OCI-LY3 (cell line): ENCODE measurements at regions not wholly inside any gene's neighbourhood (a gene's known extent, or its start where the extent isn't known, plus 50 kb on each side); places are given as distances from the start of the nearest gene placed in this dataset.

Experiments used
- EZH2phosphoT487 ChIP-seq: fragments of 200-600 bp; shearing (Covaris generic); IDR thresholded peaks from 2 replicates; pipeline ENCODE4 v1.6.1; 2018; ENCODE audit warnings: antibody characterized with exemption, mixed run types, low read depth
- TF ChIP-seq, protein P1 (sequence below): fragments of 200-600, 300-600 bp; sonication (generic); IDR thresholded peaks from 2 replicates; pipeline ENCODE4 v1.5.1; 2014; ENCODE audit warnings: antibody characterized with exemption, low read length, low read depth

DNA sequence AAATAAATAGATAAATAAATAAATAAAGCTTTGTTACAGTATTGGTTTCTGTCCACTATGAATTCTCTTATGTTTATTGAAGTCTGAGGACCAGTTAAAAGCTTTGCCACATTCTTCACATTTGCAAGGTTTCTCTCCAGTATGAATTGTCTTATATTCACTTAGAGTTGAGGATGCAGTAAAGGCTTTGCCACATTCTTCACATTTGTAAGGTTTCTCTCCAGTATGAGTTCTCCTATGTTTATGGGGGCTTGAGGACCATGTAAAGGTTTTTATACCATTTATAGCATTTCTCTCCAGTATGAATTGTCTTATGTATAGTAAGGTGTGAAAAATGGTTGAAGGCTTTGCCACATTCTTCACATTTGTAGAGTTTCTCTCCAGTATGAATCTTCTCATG, 168.3 kb downstream of the ZNF737 start:
- TF ChIP-seq, protein P1, sequence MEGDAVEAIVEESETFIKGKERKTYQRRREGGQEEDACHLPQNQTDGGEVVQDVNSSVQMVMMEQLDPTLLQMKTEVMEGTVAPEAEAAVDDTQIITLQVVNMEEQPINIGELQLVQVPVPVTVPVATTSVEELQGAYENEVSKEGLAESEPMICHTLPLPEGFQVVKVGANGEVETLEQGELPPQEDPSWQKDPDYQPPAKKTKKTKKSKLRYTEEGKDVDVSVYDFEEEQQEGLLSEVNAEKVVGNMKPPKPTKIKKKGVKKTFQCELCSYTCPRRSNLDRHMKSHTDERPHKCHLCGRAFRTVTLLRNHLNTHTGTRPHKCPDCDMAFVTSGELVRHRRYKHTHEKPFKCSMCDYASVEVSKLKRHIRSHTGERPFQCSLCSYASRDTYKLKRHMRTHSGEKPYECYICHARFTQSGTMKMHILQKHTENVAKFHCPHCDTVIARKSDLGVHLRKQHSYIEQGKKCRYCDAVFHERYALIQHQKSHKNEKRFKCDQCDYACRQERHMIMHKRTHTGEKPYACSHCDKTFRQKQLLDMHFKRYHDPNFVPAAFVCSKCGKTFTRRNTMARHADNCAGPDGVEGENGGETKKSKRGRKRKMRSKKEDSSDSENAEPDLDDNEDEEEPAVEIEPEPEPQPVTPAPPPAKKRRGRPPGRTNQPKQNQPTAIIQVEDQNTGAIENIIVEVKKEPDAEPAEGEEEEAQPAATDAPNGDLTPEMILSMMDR = no peak
- TF ChIP-seq EZH2phosphoT487 = no peak
